ENCODE measurements at regions not wholly inside any gene's neighbourhood (a gene's known extent, or its start where the extent isn't known, plus 50 kb on each side); places are given as distances from the start of the nearest gene placed in this dataset.
"Not testable (repeated sequence)": the region's sequence is repeated elsewhere in the genome, so short reads cannot be mapped to it uniquely, and the experiment has no call there.

DNA sequence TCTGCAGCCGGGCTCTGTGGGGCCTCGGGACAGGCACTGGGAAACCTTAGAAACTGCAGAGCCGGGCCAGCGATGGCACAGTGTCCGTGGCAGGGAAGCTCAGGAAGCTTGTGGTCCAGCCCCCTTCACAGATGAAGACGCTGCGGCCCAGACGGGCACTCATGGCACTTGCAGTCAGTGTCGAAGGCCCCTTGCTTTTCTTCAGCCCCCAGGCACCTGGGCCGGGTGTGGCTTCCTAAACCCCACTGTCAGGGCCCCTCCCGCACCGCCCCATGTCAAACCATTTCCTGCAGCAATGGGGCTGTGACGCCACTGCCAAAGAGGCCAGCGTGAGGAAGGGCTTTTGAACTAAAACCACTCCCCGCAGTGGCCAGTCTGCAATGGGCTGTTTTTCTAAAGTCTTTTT lies 164.0 kb downstream of the LAT start:
- TF ChIP-seq CTCF (IDR thresholded peaks at IDR 0.05; ENCODE audit: control extremely low read depth, extremely low read depth, low read depth, missing control alignments) = no peak
- CTCF ChIA-PET = no interaction called here
- POLR2A ChIA-PET = no interaction called here
- DNase-seq (ENCODE audit: extremely low spot score) = no peak

GRCh38 chr16:29148131-29148691 lies 163.4 kb downstream of the LAT start:
- DNase-seq (ENCODE audit: extremely low spot score) = no peak
- POLR2A ChIA-PET = no interaction called here
- CTCF ChIA-PET = no interaction called here
- TF ChIP-seq CTCF (IDR thresholded peaks at IDR 0.05; ENCODE audit: control extremely low read depth, extremely low read depth, low read depth, missing control alignments) = no peak

DNA sequence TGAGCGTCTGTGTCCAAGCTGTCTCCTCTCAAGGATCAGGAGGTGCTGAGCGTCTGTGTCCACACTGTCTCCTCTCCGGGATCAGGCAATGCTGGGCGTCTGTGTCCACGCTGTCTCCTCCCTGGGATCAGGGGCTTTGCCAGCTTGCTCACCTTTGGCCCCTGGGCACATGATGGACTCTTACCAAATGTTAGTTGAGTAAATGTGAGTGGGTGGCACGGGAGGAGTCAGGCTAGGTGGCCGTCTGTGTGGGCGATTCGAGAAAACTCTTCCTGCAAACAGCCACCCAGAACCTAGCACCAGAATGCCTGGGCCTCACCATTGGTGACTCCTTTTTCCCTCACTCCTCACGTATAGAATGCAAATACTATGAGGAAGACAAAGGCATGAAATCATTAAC lies 162.9 kb downstream of the LAT start:
- POLR2A ChIA-PET; CTCF ChIA-PET; DNase-seq (ENCODE audit: extremely low spot score): not testable (repeated sequence)

DNA sequence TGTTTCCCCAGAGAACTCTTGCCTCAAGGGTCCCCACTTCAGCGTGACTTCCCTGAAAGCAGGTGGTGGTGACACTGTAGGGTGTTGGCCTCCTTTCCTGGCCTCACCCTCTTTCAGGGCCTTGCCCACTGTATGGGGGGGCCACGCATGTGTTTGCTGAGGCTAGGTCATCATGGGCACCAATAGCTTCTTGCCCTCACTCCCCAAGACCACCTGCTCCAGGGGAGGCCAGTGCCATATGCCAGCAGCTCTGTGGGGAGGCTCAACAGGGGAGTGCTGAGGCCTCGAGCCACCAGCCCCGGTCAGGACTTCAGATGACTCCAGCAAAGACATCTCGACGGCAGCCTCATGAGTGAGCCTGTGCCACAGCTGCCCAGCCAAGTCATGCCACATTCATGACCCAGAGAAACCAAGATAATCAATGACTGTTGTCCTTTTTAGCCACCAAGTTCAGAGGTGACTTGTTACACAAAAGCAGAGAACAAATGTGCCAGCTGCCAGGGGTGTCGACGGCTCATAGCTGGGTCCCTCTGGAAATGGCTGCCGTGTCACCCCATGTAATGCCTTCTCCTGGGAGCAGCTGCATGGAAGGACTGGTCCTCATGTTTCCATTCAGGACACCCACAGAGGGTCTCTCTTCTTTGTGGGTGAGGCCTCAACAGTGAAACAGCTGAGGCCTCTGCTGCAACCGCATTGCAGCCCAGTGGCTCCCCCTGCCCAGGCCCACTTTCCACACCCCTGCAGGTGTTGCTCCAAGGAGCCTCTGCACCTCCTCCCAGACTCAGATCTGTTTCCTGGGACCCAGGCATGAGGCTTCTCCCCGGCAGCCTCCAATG lies 162.2 kb downstream of the LAT start:
- CTCF ChIA-PET; POLR2A ChIA-PET; DNase-seq (ENCODE audit: extremely low spot score): not testable (repeated sequence)

DNA sequence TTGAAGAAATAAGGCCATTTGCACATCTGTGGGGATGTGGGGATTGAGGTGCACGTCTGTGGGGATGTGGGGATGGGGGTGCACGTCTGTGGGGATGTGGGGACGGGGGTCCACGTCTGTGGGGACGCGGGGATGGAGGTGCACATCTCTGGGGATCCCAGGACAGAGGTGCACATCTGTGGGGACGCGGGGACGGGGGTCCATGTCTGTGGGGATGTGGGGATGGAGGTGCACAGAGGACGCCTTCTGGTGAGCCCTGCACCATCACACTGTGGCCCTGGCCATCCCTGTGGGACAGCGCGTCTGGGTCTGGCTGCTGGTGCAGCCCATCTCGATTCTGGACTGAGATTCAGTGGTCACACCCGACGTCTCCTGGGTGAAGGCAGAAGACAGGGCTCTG lies 161.4 kb downstream of the LAT start:
- no peak for DNase-seq (ENCODE audit: extremely low spot score)
- ChIA-PET CTCF (no interaction called here), POLR2A (no interaction called here)
- TF ChIP-seq CTCF (IDR thresholded peaks at IDR 0.05; ENCODE audit: control extremely low read depth, extremely low read depth, low read depth, missing control alignments) = no peak

GRCh38 chr16:29145486-29146225 lies 160.8 kb downstream of the LAT start:
- DNase-seq (ENCODE audit: extremely low spot score); POLR2A ChIA-PET; CTCF ChIA-PET: not testable (repeated sequence)

GRCh38 chr16:29145086-29145485 lies 160.2 kb downstream of the LAT start:
- POLR2A ChIA-PET; CTCF ChIA-PET; DNase-seq (ENCODE audit: extremely low spot score): not testable (repeated sequence)

- DNase-seq (ENCODE audit: extremely low spot score); POLR2A ChIA-PET; CTCF ChIA-PET: not testable (repeated sequence)
Observed at GRCh38 chr16:29144669-29145062, 159.8 kb downstream of the LAT start.

- POLR2A ChIA-PET; CTCF ChIA-PET; DNase-seq (ENCODE audit: extremely low spot score): not testable (repeated sequence)
Observed at GRCh38 chr16:29143739-29144668, 159.2 kb downstream of the LAT start.

- CTCF ChIA-PET; DNase-seq (ENCODE audit: extremely low spot score); POLR2A ChIA-PET: not testable (repeated sequence)
Observed at GRCh38 chr16:29142506-29142905, 157.7 kb downstream of the LAT start.

All from GM10248 (cell line).